GM19238 (cell line): ENCODE measurements at regions not wholly inside any gene's neighbourhood (a gene's known extent, or its start where the extent isn't known, plus 50 kb on each side); places are given as distances from the start of the nearest gene placed in this dataset.

Source experiments
- DNase-seq: peaks from one replicate; pipeline ENCODE4 v3.0.0; 2011; ENCODE audit warnings: low spot score; ENCODE audit not compliant: insufficient read length

DNA sequence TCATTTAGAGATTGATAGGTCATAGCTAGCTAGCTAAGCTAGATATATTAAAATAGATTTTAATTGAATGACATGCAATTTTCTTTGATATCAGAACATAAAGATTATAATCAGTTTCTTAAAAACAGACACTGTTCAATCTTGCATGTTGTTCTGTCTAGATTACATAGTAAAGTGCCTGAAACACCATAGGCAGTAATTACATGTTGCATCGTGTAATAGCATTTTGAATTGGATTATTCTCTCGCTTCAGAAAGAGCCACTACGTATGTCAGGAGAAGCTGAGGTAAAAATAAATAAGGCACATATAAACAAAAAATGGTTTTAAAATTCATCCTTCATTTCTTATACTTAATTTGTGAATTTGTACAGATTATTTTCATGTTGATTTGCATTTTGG lies 148.0 kb upstream of the CDH12 start:
- DNase-seq: no peak

DNA sequence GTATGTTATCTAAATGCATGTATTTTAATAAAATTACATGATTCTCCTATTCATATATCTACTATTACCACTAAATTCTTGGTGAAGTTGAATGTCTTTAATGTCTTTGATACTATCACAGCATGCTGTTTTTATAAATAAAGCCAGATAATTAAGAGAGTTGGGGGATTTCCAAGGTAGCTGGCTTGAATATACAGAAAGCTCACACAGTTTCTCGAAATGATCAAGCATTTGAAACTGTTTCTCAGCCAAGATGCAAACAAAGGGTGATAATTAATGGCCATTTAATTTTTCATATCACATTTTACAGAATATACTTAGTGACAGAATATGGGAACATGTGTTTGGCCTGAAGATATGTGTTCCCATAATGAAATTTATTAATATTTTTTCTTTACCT lies 145.6 kb upstream of the CDH12 start:
- DNase-seq: no peak

DNA sequence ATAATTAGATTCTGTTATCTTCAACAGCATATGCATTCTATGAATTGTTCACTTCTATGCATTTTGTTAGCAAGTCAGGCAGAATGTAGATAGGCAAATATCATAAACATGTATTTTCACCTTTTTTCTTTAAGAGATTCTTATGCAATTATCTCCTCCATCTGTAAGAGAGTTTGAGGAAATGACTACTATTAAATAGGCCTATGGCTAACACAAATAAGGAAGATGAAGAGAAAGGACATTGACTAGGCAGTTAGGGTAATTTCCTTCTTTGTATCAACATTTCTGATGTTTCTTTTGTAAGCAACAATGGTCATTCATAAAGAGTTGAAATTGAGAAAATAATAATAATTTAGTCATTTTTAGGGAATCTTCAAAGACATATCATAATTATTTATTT lies 145.2 kb upstream of the CDH12 start:
- no peak for DNase-seq

DNA sequence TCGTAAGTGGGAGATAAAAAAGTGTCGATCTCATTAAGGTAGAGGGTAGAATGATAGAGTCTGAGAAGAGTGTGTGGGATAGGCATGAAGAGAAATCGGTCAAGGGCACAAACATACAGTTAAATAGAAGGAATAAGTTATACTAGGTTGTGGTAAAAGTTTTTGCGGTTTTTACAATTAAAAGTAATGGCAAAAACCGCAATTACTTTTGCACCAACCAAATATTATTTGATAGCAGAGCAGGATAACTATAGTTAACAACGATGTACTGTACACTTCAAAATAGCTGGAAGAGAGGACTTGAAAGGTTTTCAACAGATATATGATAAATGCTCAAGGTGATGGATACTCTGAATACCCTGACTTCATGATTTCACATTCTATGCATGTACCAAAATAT lies 135.8 kb upstream of the CDH12 start:
- no peak for DNase-seq

DNA sequence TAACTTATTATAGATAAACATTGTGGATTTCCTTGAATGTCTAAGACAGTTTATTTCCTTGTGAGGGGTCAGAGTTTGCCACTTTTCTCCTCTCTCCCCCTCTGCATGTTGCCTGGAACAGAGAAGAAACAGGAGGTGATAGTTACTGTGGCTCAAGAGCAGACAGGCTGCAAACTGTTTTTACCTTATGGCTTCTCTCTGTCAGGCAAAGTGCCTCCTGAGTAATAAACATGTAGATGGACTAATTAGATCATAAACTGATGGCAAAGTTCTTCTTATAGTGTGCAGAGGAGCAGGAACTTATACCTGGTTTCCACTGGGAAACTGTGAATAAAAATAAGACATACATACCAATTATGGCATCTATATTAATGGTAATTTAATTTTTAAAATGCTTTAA lies 133.1 kb upstream of the CDH12 start:
- no peak for DNase-seq

DNA sequence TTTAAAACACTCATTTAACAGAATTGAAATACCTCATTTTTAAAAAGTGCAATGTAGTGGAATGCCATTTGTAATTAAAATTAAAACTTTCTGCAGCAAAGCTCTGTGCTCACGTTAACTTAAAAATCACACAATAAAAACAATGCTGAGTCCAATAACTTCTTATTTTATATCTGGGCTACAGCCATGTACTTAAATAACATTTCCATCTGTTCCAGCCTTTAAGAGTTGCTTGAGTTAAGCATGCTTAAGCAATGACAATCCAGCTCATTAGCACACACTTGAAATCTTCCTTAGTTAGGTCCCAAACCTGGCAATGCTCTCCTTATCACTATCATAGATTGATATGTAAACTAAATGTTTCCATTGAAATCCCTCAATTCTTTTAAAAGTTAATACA lies 132.3 kb upstream of the CDH12 start:
- no peak for DNase-seq

DNA sequence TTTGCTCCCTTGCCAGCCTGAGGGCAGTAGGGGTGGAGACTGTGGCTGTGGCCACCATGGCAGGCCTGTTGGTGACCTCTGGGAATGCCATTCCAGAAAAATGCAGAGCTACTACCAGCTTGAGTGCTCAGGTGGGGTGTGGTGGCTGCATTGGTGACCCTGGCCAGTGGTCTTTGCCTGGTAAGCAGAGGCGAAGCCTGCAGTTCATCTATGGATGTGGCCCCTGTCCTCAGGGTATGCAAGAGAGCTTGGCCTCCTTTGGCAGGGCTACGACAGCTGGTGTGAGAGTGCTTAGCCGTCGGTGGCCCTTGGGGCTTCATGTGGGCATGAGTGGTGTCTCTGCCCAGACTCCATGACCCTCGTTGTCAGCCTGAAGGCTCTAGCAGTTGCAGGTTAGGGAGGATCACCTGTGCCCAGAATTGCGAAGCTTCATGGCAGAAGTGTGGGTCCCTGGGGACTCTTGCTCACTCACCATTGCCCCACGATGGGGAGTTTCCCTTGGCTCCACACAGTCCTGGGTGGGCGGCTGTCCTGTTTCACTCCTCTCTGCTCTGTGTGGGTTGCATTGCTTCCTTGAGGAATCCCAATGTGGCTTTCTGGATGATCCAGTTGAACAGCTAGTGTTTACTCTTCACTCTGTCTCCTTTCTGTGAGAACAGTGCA lies 117.9 kb upstream of the CDH12 start:
- no peak for DNase-seq

DNA sequence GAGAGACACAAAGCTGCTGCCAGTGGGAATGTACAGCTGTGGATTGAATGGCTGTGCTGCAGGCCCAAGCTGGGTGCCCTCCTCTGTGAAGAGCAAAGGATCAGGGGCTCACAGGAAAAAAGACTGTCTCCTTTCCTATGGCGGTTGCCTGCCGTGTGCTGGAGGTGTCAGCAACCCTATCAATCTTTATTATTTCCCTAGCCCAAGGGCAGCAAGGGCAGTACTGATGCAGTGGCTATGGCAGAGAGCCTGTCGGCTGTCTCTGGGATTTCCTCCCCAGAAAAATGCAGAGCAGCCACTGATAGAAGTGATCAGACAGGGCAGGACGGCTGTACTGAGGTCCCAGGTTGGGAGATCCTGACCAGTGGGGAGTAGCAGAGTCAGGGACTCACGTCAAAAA lies 117.3 kb upstream of the CDH12 start:
- DNase-seq: no peak

DNA sequence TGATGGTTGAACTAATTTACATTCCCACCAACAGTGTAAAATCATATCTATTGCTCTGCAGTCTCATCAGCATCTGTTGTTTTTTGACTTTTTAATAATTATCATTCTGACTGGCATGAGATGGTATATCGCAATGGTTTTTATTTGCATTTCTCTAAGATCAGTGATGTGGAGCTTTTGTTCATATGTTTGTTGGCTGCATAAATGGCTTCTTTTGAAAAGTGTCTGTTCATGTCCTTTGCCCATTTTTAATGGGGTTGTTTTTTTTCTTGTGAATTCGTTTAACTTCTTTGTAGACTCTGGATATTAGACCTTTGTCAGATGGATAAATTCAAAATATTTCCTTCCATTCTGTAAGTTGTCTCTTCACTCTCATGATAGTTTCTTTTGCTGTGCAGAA lies 115.2 kb upstream of the CDH12 start:
- no peak for DNase-seq

DNA sequence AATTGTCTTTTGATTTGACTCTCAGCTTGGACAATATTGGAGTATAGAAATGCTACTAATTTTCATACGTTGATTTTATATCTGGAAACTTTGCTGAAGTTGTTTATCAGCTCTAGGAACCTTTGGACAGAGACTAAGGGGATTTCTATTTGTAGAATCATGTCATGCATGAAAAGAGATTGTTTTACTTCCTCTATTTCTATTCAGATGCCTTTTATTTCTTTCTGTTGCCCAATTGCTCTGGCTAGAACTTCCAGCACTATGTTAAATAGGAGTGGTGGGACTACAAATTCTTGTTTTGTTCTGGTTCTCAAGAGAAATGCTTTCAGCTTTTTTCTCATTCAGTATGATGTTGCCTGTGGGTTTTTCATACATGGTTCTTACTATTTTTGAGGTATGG lies 112.8 kb upstream of the CDH12 start:
- DNase-seq: no peak

DNA sequence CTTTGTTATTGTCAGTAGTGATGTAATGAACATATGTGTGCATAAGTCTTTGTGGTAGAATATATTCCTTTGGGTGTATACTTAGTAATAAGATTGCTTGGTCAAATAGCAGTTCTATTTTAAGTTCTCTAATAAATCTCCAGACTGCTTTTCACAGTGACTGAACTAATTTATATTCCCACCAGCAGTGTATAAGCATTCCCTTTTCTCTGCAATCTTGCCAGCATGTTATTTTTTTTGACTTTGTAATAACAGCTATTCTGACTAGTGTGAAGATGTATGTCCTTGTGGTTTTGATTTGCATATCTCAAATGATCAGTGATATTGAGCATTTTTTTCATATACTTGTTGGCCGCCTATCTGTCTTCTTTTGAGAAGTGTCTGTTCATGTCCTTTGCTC lies 111.5 kb upstream of the CDH12 start:
- DNase-seq: no peak

DNA sequence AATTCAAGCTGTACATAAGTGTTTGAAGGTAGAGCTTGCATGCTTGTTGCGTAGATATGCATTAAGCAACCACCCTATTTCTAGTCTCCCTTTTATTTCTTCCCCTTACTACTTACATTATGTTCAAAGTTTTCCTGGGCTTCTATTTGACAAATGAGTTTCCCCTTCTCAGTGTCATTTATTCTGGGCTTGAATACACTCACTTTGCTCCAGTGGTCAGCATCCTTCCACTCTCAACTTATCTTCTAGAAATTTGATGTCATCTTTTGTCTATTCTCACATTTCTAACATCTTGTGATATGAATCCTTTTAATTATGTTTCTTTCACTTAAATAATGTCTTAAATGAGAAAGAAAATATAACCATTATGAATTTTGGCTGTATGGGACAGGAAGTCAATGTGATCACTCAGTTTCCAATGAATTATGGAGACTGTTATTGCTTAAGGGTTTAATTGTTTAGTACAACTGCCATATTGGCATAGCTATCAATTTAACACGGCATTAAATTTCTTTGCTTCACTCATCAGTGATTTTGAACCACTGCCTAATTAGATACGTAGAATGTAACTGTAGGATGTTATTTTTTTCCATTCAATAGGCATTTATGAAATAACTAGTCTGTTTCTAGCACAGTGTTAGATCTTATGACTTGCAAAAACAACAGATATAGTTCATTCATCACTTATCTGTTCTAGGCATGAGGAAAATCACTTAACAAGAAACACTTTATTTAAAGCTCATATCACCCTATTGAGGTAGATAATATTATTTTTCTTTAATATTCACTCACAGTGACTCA lies 105.5 kb upstream of the CDH12 start:
- DNase-seq: no peak

DNA sequence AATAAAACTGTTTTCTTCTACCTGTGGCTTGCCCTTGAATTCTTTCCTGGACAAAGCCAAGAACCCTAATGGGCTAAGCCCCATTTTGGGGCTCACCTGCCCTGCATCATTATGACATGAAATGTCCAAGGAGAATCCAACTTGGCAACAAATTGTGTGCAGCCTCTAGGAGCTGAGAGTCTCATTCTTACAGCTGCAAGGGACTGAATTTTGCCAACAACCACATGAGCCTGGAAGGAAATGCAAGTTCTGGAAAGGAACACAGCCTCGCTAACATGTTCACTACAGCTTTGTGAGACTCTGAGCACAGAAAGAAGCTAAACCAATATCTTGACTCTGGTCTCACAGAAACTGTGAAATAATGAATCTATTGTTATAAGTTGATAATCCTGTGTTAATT lies 94.8 kb upstream of the CDH12 start:
- DNase-seq: no peak

DNA sequence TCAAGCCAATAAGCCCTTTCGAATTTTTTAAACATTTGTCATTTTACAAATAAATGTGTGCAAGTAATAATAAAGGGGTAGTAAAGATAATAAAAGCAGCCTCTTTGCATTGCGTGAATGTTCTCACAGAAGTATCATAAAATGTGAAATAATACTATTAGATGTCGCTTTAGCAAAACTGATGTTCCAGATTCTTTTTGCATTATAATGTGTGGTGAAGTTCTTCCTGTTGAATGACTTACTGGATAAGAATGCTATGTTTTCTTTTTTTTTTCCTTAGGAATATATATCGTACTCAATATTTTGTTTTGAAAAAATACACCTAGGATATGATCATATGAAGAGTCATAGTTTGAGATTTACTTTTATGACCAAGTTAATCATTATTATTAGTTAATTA lies 85.2 kb upstream of the CDH12 start:
- no peak for DNase-seq

DNA sequence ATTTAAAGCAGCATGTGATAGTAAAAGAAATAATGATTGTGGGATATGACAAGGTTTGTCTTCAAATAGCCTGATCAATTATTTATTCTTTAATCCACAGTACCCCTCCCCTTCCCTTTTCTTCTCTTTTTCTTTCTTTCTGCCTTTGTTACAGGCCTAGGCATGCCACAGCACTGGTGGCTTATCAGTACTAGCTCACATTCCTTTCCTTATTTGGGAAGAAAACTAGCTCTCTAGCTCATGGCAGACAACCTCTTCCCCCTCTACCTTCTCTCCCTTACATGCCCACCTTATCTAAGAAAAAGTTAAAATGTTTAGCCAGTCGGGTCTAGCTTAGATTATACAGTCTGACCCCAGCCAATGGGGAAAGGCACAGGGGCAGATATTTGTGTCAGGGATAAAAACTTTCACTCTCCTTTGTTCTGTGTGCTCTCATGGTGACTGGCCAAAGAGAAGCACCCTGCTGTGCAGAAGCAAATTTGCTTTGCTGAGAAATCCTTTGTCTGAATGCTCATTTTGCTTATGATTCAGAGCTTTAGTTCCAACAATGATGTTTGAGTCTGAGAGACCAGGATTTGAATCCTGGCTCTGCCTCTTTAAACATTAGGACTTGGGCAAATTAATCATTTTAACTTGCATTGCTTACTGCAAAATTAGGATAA lies 75.8 kb upstream of the CDH12 start:
- DNase-seq: no peak

DNA sequence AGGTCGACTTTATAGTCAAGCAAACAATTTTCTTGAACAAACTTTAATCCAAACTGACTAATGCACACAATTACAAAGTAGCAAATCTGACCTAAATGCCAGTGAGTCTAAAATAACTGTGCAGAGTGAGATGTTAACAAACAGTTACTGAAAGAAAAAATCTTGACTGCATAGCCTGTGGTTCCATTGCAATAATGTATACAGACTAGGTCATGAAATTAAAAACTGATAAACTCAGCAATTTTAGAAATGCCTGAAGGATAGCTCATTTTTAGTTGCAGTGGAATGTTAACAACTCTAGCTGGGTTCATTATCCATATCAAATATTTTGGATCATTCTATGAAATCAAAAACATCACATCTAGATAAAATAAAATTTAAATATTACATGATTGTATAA lies 73.4 kb upstream of the CDH12 start:
- DNase-seq: no peak

DNA sequence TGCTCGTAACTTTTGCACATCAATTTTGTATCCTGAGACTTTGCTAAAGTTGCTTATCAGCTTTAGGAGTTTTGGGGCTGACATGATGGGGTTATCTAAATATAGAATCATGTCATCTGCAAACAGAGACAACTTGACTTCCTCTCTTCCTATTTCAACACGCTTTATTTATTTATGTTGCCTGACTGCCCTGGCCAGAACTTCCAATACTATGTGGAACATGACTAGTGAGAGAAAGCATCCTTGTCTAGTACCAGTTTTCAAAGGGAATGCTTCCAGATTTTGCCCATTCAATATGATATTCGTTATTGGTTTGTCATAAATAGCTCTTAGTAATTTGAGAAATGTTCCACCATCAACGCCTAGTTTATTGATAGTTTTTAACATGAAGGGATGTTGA lies 65.4 kb upstream of the CDH12 start:
- no peak for DNase-seq

DNA sequence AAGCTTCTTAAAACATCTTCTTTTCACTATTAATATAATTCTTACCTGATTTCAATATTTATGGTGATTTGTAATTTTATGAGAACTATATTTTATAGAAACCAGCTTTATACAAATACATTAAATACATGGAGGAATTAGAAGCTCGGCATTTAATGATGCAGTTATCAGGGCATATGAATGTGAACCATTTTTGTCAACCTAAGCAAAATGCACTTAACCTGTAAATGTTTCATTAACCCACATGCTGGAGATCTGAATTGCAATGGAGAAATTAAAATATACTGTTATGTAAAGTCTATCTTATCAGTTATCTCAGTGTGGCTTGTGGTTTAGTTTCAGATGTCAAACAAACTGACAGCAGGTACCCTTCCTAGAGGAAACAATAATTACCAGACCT lies 63.2 kb upstream of the CDH12 start:
- no peak for DNase-seq

DNA sequence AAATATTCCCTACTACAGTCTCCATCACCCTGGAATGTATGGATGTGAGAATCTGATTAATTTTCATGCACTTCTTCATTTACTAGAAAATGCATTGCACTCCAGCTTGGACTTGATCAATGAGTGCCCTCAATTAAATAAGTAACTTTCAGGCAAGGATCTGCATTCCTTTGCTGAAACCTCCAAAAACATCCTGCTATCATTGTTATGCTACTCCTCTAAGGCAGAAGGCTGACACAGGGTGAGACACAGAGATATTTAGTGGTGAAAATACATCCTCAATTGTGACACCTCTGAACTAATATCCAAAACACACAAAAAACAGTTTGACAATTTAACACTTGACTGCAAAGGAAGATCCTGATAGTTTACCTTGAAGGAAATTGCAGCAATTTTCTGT lies 57.9 kb upstream of the CDH12 start:
- no peak for DNase-seq

DNA sequence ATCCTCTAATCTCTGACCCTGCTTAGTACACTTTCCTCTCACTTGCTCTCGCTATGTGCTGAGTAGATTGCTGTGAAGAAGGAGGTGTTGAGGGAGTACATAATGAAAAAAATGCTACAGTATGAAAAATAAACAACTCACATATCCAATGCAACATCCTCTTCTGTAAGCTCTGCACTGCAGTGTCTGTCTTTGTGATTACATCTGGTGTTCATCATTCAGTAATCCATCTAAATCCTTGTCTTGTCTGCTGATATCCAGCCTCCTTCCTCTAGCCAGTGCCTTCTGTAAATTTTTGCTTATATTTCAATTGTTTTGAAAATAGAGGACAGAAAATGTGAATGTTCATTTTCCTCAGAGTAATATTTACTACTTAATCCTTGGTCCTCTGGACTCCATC lies 57.4 kb upstream of the CDH12 start:
- no peak for DNase-seq

DNA sequence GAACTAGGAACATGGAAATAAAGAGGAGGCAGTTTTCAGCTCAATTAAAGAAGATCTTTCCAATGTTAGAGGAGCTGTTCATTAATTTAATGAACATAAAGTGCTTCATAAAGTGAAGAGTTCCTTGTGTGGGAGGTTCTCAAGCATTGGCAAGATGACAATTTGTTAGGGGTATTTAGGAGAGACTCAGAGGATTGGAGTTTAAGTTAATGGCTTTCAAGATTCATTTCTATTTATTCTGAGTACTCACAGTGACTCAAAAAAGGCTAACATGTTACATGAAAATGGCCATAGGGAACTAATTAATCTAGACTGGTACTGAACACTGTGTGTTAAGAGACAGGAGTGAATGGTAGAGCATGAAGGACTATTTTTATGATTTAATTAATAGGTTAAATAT lies 55.4 kb upstream of the CDH12 start:
- DNase-seq: no peak

DNA sequence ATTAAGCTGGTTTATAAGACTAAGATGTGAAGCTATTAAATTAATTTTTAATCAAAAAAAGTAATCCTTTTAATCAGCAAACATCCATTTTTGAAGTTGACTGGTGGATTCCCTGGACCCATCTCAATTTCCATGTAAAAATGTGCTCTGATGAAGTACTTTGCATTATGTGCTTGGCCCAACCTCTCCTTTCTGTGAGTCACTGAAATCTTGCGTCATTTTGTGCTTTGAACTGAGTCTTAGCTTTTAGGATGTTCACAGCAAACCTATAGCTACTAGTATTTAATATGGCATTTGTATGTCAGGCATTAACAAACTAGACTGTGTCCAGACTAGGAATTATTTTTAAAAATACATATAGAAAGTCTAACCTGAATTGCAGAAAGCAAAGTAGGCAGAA lies 55.0 kb upstream of the CDH12 start:
- no peak for DNase-seq
